GM21381 (cell line): ENCODE measurements at regions not wholly inside any gene's neighbourhood (a gene's known extent, or its start where the extent isn't known, plus 50 kb on each side); places are given as distances from the start of the nearest gene placed in this dataset.
A peak's percentile ranks its signal among the peaks of the same experiment; 100 is the strongest.

Source experiments
- ATAC-seq: cut with Tn5 transposase; IDR thresholded peaks from one replicate; pipeline ENCODE4 v1.9.1; 2021; ENCODE audit warnings: mild to moderate bottlenecking, moderate library complexity; ENCODE audit not compliant: unreplicated experiment

DNA sequence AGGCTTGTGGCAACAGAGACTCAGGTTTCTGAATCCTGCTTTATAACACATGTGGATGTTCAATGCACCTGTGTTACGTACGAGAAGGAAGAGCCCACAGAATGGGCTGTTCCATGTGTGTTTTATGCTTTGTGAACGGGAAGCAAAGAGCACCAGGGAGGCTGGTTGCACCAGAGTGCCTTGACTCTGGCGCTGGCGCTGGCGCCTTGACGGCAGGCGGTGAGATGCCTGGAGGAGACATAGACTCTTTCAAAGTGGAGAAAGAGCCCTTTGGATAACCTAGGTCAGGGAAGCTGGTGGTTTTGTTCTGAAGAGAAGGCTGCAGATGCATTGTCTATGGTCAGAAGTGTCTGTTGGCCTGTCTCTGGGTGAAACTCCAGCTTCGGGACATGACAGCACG lies 80.2 kb upstream of the APCDD1 start:
- ATAC-seq = no peak

DNA sequence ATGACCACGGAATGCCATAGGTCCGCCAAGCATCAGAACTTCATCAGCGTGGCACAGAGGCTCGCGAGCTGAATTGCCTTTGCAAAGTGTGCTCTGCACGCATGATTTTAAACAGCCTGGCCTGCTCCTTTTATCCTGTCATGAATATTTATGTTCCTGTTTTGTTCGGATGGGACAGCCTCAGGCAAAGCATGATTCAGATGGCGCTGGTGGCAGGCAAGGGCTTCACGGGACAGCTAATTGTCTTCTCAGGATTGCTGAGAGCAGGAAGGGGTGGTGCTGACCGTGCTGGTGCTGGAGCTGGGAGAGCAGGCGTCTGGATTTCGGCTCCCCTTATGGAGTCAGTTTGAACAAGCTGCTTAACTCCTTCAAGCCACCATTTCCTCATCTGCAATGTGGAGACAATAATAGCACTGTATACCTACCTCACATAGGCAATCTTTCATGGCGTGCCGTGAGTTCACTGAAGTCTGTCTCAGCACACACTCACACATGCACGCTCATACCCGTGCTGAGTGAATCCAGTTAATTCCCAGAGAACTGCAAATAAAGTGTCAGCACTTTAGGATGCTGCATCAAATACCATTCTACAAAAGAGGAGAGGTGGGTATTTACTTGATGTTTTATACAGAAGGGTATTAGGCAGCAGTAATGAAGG lies 79.7 kb upstream of the APCDD1 start:
- no peak for ATAC-seq

DNA sequence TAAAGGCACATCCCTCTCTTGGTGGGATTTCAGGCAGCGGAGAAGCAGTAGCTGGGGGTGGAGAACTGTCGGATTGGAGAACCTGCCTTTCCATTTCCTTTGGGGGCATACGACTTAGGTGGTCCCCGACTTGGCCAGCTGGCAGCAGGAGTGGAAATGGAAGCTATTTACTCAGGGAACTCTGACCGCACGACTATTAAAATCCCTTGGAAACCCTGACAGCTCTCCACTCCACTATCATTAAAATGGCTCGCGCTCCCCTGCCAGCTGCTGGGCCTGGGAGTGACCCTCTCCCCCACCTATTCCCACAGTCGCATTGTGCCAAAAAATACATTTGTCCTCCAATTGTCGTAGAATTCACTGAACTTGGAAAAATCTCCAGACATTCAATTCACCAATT lies 77.7 kb upstream of the APCDD1 start:
- ATAC-seq = no peak

DNA sequence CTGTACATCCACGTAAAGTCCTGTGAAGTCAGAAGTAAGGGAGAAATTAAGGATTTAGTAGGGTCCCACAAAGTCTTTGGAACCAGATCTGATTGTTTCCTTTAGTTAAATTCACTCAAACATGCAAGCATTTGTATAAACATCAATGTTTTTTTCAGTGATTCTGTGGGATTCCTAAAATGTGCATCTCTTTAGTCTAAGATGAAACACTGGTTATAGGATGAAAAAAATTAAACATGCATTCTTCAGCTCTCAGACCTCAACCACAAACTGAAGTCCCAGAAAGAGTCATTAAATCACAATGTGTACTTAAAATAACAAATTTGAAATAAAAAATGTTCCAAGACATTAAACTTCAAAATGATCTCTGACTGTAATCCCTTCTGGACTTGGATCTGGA lies 76.5 kb upstream of the APCDD1 start:
- no peak for ATAC-seq

DNA sequence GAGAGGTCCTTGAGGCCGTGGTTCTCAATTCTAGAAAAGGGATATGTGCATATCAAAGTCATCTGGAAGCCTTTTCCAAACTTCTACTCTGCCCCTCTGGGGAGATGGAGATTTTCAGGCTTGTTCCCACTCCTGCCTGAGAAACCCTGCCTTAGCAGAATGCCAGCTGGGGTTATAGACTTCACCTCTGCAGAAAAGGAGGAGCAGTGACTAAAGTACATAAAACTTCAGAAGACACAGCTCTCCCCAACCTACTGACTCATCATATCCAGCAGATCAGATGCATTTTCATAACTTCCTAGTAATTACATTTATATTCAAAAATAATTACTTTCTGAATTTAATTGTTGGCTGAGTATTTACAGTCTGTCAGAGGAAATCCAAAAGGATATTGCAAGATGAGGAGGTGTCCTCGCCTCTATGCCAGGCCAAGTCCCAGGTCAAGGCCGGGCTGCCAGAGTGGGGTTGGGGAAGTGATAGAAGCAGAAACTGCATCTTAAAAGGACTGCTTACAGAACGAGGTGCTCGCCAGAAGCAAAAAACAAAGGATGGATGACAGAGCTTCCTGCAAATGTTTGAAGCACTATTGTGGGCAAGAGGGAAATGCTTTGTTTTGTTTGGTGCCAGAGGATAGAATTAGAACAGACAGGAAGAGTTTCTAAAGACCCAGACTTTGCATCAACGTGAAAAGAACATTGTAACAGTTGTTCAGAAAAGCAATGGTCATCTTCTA lies 75.6 kb upstream of the APCDD1 start:
- no peak for ATAC-seq

DNA sequence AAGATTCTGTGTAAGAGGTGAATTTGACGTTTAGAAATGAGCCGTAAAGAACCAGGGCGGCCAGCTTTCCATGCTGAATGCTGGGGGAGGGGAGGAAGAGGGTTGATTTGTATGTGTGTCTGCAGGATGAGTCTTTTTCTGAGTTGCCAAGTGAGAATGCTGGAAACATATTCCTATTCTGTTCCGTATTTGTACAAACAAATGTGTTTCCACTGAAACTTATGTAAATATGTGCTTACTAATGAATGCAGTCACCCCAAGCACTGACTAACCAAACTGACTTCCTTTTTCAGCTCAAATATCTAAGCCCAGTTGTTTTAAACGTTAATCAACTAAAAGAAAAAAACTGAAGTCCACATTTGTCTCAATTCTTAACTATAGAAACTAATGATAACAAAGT lies 74.9 kb upstream of the APCDD1 start:
- ATAC-seq = no peak

DNA sequence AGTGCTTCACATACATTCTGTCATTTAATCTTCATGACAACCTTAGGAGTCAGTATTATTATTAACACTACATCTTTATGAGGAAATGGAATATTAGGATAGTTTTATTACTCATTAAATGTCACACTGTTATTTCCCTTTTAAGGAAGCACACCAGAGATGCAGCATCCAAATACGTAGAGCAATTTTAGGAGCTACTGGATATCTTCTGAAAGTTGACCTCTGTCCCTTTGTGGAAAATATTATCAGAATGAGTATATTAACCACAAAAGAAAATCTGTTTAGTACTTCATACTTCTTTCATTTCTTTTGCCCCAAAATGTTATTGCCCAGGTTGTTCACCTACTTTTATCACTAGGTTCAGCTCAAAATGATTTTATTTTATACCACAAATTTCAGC lies 72.9 kb upstream of the APCDD1 start:
- ATAC-seq = no peak

DNA sequence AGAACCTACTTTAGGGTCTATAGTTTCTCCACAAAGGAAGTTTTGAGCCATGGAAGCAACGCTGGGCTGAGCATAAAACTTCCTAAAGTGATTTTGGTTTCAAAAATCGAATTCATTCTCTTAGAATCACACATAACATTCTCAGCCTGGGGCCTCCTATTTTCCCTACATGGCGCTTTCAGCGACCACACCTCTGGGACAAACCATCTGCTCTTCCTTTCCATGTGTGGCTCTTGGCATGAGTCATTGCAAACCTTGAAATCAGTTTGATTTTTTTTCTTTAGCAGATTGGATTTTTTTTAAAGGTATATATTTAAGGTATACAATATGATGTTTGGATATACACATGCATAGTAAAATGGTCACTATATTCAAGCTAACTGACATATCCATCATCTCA lies 72.5 kb upstream of the APCDD1 start:
- ATAC-seq = no peak

DNA sequence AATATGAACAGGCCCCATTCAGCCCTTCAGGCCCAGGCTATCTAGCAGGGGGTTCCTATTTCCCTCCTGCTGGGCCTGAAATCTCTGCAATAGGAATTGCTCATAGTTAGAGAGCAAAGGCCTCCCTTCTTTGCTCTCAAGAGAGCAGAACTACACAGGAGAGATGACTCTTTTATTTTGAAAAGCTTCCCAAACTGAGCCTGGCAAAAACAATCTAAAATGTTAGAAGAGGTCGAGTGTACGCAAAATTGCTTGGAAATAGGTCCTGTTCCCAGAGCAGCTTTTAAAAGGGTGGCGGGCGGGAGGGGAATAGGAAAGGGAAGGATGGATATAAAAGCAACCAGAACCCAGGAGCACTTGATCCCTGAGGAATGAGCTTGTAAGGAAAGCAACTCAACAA lies 68.4 kb upstream of the APCDD1 start:
- no peak for ATAC-seq

DNA sequence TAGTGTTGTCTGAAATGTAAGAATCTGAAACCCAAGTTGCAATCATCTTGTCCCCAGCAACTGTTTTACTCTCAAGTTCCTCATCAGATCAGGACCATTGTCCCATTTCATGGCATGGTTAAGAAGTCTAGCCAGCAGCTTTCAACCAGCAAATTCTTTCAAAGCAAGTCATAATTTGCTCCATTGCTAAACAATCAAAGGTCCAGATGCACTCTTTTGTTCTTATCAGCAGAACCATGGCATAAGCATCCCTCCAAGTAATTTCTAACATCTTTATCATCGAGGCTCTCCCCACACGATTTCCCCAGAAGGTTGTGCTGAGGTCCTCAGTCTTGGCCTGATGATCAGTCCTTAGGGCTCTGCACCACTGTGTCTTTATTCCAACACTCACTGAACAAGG lies 67.5 kb upstream of the APCDD1 start:
- no peak for ATAC-seq

DNA sequence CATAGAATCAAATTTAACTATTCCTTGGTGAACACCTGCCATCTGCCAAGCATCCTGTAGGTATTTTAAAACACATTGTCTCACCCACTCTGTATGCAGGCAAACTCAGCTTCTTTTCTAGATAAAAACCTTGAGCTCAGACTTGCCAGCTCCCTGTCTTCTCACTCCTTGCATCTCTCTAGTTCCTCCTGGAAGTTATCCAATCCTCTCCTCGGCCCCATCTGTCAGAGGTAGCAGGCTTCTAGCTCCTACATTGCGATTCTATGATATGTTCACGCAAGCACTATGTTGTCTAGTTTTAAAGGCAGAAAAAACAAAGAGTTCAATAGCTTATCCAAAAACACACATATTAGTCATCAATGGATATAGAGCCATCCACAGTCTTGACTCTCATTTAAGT lies 67.0 kb upstream of the APCDD1 start:
- ATAC-seq = no peak

DNA sequence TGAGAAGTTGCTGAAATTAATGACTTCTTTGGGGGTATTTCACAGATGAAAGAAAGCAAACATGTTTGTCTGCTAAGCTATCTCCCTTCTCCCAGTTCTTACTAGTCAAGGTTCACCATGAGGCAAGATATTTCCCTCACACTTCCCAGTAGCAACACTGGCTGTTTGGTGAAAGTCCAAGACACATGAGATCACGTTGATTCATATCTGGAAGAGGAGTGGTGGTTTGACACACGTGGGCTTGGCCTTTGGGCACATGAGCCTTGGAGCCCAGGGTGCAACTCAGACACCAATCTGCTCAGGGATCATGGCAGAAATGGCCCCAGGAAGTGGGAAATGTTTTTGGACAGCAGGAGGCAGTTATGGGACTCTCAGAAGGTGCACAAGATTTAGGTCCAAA lies 66.1 kb upstream of the APCDD1 start:
- ATAC-seq = no peak

DNA sequence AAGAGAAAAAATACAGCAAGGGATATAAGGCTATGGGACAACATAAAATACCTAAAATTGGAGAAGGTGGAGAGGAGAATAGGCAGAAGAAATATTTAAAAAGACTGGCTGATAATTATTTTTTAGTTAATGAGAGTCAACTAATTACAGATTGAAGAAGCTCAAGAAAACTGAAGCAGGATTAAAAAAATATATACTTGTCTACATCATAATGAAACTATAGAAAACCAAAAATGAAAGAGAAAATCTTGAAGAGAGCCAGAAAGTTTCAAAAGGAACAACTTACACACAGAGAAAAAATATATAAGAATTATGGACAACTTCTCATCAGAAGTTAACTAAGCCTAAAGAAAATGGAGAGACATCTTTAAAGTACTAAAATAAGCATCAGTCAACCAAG lies 62.9 kb upstream of the APCDD1 start:
- ATAC-seq = peak; percentile 80

DNA sequence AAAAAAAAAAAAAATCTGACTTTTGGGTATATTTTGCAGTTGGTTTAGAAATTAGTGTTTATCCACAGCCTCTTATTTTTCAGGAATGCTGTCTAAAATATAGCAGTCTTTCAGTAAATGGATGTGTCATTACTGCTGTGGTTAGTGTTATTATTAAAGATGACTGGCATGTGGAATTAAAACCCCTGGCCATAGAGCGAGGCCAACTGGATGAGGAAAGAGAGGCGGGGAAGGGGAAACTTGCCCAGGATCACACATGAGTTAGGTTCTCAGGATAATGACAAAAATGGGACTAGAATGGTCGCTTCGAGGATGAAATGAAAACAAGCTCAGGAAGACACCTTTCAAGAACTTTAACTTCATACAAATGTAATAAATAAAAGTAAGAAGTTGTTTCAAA lies 57.4 kb upstream of the APCDD1 start:
- no peak for ATAC-seq

DNA sequence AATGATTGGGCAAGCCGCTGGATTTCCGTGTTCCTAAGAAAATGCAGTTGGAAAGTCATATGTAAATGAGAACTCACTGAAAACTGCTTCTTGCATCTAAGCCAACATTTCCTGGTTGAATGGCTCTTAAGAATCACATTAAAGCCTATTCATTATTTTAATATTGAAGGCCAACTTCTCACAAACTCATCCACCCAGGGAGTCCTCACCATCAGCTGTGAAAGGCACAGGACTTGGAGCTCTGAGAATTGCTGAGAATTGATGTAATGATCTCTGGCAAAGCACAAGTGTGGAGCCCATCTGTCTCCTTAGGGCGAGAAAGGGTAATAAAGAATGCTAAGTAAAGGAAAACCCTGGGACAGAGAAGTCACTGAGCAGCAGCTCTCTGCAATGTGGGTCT lies 55.9 kb upstream of the APCDD1 start:
- ATAC-seq = no peak

DNA sequence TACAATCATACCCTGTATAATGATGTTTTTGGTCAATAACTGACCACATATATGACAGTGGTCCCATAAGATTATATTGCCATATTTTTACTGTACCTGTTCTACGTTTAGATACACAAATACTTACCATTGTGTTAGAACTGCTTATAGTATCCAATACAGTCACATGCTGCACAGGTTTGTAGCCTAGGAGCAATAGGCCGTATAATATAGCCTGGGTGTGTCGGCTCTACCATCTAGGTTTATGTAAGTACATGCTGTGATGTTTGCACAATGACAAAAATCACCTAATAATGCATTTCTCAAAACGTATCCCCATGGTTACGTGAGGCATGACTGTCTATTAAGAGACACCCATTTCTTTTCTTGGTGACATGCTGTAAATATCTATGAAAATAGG lies 55.0 kb upstream of the APCDD1 start:
- no peak for ATAC-seq

DNA sequence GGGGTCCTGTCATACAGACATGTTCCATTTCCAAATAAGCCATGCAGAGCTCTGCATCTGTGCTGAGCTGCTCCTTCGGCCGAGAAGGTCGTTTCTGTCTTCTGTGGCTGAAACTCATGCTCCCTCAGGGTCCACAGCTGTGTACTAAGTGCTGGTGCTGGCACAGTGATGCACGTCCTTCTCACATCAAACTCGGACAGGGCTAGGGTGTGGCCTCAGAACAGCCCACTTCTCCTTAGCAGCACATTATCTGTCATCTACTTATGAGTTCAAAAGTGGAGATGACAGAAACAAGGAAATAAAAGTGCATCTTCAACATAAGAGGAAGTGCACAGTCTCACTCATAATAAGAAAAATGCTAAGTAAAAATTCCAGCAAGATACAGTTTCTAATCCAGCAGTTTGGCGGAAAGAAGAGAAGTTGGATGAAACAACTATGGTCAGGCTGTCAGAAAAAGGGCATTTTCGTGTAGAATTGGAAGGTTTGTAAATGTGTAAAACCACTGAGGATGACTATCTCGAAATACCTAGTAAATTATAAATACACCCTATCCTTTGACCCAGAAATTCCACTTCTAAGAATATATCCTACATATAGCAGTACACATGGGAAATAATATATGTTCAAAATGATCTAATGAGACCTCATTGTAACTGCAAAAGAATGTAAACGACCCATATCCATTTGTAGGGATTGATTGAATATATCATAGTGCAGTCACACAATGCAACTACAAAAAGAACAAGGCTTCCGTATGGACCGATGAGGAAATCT lies 53.7 kb upstream of the APCDD1 start:
- no peak for ATAC-seq

DNA sequence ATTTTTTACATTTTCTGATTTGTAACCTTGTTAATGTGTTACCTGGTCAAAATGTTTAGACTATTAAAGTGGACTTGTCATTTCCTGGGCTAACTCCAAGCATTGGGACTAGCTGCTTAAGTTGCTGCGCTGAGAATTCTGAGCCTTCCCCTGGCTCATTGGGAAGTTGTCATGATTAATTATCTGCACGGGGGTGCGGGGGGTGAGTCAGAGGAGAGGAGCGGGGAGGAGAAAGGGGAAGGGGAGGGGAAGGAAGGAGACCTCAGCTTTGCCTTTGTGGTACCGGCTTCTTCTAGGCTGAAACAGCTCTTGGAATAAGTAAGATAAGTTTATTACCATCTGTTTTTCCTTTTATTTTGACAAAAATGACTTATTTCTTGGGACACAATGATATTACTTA lies 52.9 kb upstream of the APCDD1 start:
- ATAC-seq = no peak

DNA sequence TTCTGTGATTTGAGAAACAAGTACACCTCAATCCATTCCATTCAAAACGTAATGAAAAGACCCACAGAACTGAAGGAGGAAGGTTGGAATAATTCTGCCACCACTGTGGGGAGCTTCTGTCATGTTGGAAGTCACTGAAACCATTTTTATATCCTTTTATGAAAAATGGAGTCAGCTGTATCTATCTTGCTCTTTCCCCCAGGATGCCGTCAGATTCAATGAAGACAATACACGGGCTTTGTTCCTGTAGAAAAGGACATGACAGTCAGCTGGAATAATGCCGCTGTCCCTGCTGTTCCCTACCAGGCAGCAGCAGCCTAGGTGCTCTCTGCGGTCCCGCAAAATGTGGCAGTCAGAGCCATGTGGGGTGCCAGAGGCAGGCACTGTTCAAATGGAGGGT lies 52.5 kb upstream of the APCDD1 start:
- ATAC-seq = no peak

DNA sequence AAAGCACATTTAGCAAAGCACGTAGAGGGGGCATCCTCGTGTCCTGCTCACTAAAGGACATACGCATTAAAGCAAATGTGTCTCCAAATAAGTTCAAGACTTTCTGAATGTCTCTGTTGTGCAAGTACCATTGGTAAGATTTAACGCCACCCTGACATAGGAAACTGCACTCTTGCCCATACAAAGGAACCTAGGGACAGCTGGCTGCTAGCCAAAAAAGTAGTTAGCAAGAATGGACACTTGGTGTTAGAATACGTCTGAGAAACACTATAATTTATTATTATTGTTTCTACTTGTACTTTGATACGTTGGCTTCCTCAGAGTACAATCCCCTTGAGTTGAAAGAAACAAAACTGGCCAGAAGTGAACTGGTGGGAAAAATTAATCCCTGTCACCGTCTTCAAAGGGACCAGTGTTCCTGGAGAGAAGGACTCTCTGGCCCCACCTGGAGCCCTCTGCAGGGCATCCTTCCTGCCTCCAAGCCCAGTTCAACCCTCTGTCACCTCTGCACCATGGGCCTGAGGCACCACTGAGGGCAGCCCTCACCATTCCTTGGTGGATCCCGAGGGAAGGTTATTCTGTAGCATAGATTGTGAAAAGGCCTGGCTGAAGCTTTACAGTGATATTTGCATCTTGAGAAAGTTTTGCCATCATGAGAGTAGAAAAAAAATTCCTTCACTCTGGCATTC lies 51.4 kb upstream of the APCDD1 start:
- ATAC-seq = no peak

DNA sequence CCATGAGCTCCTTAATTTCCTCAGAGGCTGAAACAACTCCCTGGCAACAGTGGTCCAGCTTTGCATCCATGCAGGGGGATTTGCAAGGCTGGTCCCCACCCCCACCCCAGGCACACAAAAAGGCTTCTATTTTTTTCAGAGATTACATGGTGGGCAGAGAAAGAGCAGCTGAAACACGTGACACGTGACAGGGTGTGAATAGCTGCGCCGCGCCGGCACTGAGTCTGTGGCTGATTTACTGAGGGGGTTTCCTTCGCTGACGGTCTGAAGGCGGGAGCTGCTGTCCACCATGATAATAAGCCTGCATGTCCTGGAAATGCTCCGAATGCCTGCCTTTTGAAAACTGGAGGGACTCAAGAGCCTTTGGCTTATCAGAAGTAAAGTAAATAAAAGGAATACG lies 50.7 kb upstream of the APCDD1 start:
- no peak for ATAC-seq

DNA sequence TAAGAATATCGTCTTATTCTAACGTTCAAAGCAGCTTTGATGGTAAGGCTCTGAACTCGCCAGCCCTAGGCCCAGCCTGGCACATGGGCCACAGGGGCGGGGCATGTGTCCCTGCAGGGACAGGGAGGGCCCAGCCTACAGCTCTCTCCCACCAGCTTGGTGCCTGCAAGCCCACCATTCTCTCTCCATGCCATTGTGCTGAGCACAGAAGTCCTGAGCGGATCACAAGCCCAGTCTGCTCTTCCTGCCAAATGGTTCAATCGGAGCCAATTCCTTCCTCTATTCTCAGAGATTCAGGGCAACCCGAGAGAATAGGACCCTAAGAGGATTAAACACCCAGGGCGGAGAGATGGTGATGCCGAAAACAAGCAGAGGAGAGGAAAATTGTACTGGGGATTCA lies 50.3 kb upstream of the APCDD1 start:
- no peak for ATAC-seq
